Esophagus squamous epithelium (tissue), 4 donors: ENCODE measurements at regions not wholly inside any gene's neighbourhood (a gene's known extent, or its start where the extent isn't known, plus 50 kb on each side); places are given as distances from the start of the nearest gene placed in this dataset.

Experiments
- CTCF ChIP-seq, 6 experiments: fragments of 450-650 bp in 4 of 6; fragments of 200-600 bp in 2 of 6; sonication (generic) in 2 of 6; IDR thresholded peaks; one replicate each; pipeline ENCODE4 v1.5.1; 2016 to 2019; ENCODE audit warnings: antibody characterized with exemption in 6 of 6, mild to moderate bottlenecking in 4 of 6, moderate library complexity in 4 of 6
- POLR2A ChIP-seq, 4 donors: fragments of 450-650 bp; IDR thresholded peaks; one replicate each; pipeline ENCODE4 v1.6.1; 2017; ENCODE audit warnings: antibody characterized with exemption in 4 of 4, mild to moderate bottlenecking in 4 of 4, moderate library complexity in 3 of 4

- TF ChIP-seq POLR2A (IDR thresholded peaks at IDR 0.05) = no peak
- TF ChIP-seq CTCF (IDR thresholded peaks at IDR 0.05) = no peak
Measured at GRCh38 chr14:26791117-26791806, 193.4 kb upstream of the NOVA1 start.
